Right lobe of liver (tissue), 6 donors: ENCODE measurements at regions not wholly inside any gene's neighbourhood (a gene's known extent, or its start where the extent isn't known, plus 50 kb on each side); places are given as distances from the start of the nearest gene placed in this dataset.

ENCODE experiments used
- ATAC-seq, 4 donors: fragments of 200-7000 bp; cut with Tn5 transposase; one replicate each; pipeline ENCODE4 v1.9.1; 2020; ENCODE audit warnings: mild to moderate bottlenecking in 4 of 4, moderate library complexity in 4 of 4
- DNase-seq, 3 donors: peaks; one replicate each; pipeline ENCODE4 v3.0.0-alpha.2; 2020
- H3K27ac ChIP-seq, 3 donors: fragments of 200-600 bp; one replicate each; pipeline ENCODE4 v1.8.0; 2022
- H3K27me3 ChIP-seq, 2 donors: fragments of 200-600 bp; one replicate each; pipeline ENCODE4 v1.8.0; 2022
- H3K36me3 ChIP-seq, 4 donors: fragments of 200-600 bp; sonication (generic) in 1 of 4; one replicate each; pipeline versions ENCODE4 v1.5.1 to v1.8.0; 2017 to 2022; ENCODE audit warnings: control low read depth in 1 of 4
- H3K4me1 ChIP-seq, 4 donors: fragments of 200-600 bp; sonication (generic) in 1 of 4; one replicate each; pipeline versions ENCODE4 v1.5.1 to v1.8.0; 2017 to 2022; ENCODE audit warnings: control low read depth in 1 of 4
- H3K4me3 ChIP-seq, 3 donors: fragments of 200-600 bp; one replicate each; pipeline ENCODE4 v1.8.0; 2022
- H3K9me3 ChIP-seq, 4 donors: fragments of 200-600 bp; sonication (generic) in 1 of 4; one replicate each; pipeline versions ENCODE4 v1.5.1 to v1.8.0; 2017 to 2022; ENCODE audit warnings: control low read depth in 1 of 4
- CTCF ChIP-seq, 4 donors: fragments of 200-600 bp in 3 of 4; fragments of 450-650 bp in 1 of 4; IDR thresholded peaks; one replicate each; pipeline versions ENCODE4 v1.5.1 to v1.8.0; 2016 to 2022; ENCODE audit warnings: antibody characterized with exemption in 4 of 4, mild to moderate bottlenecking in 2 of 4
- POLR2A ChIP-seq: fragments of 450-650 bp; IDR thresholded peaks from one replicate; pipeline ENCODE4 v1.6.1; 2017; ENCODE audit warnings: antibody characterized with exemption, mild to moderate bottlenecking
- WGBS: methylation state at CpG from one replicate; pipeline ENCODE4 v1.1.6; 2018; ENCODE audit warnings: low coverage, low lambda C conversion rate; ENCODE audit not compliant: insufficient coverage; ENCODE audit errors: missing lambda C conversion rate; 5-methylcytosine and 5-hydroxymethylcytosine counted together
- intact Hi-C, 2 donors: fragments of 100-400 bp; cut with DNase I; formaldehyde crosslinking; loops; one replicate each; pipeline versions ENCODE4 v1.11.2 to v1.14.1; 2022
- donor health status: DM: no; HTN: yes; CAD: no.
- donor health status: DM: no; HTN: no; CAD: no.
- donor health status: DM: no; HTN: no; CAD: no.
- donor health status: DM: no; HTN: yes; CAD: no.
- donor health status: DM: no; HTN: yes; CAD: no.

GRCh38 chr2:146721486-146721885 lies 1123.3 kb upstream of the ACVR2A start:
- no peaks in the 10 kb centered on the region for H3K36me3 ChIP-seq
- H3K4me1 ChIP-seq, result no peaks in the 10 kb centered on the region
- WGBS, result no CpG with 5 or more reads among the region's 7 CpGs
- TF ChIP-seq CTCF (IDR thresholded peaks at IDR 0.05) (no peak), POLR2A (no peak)
- H3K9me3 ChIP-seq, result no peaks in the 10 kb centered on the region
- DNase-seq (no peak), ATAC-seq (no peak)
- H3K27ac ChIP-seq, result no peak overlapping the region
- H3K27me3 ChIP-seq, result no peaks in the 10 kb centered on the region
- no peak overlapping the region for H3K4me3 ChIP-seq
- intact Hi-C loops, result no loop called here

- WGBS, result 60% methylated on average over 1 of the region's 4 CpGs
- H3K4me1 ChIP-seq, result no peaks in the 10 kb centered on the region
- no peaks in the 10 kb centered on the region for H3K36me3 ChIP-seq
- no peak overlapping the region for H3K27ac ChIP-seq
- H3K9me3 ChIP-seq, result no peaks in the 10 kb centered on the region
- DNase-seq, result no peak
- ATAC-seq, result no peak
- no peaks in the 10 kb centered on the region for H3K27me3 ChIP-seq
- no peak for TF ChIP-seq CTCF (IDR thresholded peaks at IDR 0.05)
- TF ChIP-seq POLR2A, result no peak
- intact Hi-C loops, result no loop called here
- no peak overlapping the region for H3K4me3 ChIP-seq
Observed at GRCh38 chr2:146720170-146720569, 1124.7 kb upstream of the ACVR2A start.

- Histone ChIP-seq H3K27ac (no peak overlapping the region), H3K27me3 (no peaks in the 10 kb centered on the region), H3K9me3 (no peaks in the 10 kb centered on the region), H3K4me3 (no peak overlapping the region), H3K36me3 (no peaks in the 10 kb centered on the region), H3K4me1 (no peaks in the 10 kb centered on the region)
- intact Hi-C loops, result no loop called here
- TF ChIP-seq CTCF (IDR thresholded peaks at IDR 0.05) (no peak), POLR2A (no peak)
- no peak for ATAC-seq
- 37% methylated on average over 3 of the region's 3 CpGs for WGBS
- no peak for DNase-seq
Observed at GRCh38 chr2:146716591-146716990, 1128.2 kb upstream of the ACVR2A start.

- no peak overlapping the region for H3K27ac ChIP-seq
- intact Hi-C loops, result no loop called here
- DNase-seq (no peak), ATAC-seq (no peak)
- TF ChIP-seq POLR2A (no peak), CTCF (IDR thresholded peaks at IDR 0.05) (no peak)
- no peak overlapping the region for H3K4me3 ChIP-seq
- 23% methylated on average over 3 of the region's 3 CpGs for WGBS
- H3K36me3 ChIP-seq, result no peaks in the 10 kb centered on the region
- no peaks in the 10 kb centered on the region for H3K4me1 ChIP-seq
- no peaks in the 10 kb centered on the region for H3K27me3 ChIP-seq
- no peaks in the 10 kb centered on the region for H3K9me3 ChIP-seq
Observed at GRCh38 chr2:146709004-146709403, 1135.8 kb upstream of the ACVR2A start.

- TF ChIP-seq CTCF (IDR thresholded peaks at IDR 0.05), result no peak
- no peak for TF ChIP-seq POLR2A
- H3K4me1 ChIP-seq, result no peaks in the 10 kb centered on the region
- 57% methylated on average over 1 of the region's 1 CpG for WGBS
- ATAC-seq (no peak), DNase-seq (no peak)
- H3K27ac ChIP-seq, result no peak overlapping the region
- no peaks in the 10 kb centered on the region for H3K9me3 ChIP-seq
- no peaks in the 10 kb centered on the region for H3K36me3 ChIP-seq
- no peak overlapping the region for H3K4me3 ChIP-seq
- no peaks in the 10 kb centered on the region for H3K27me3 ChIP-seq
- intact Hi-C loops, result no loop called here
Observed at GRCh38 chr2:146701183-146701582, 1143.6 kb upstream of the ACVR2A start.
